ENCODE measurements at regions not wholly inside any gene's neighbourhood (a gene's known extent, or its start where the extent isn't known, plus 50 kb on each side); places are given as distances from the start of the nearest gene placed in this dataset.

- H3K36me3 ChIP-seq (ENCODE audit: control insufficient read depth, insufficient read depth, low read length): no peaks in the 10 kb centered on the region
- H4K8ac ChIP-seq (ENCODE audit: low read depth in 2 of 2, low read length in 2 of 2): no peak overlapping the region
- dilution Hi-C loops (cut with HindIII; ENCODE audit: low sequenced_read_pairs, unreplicated experiment) (no loop called here), intact Hi-C loops (cut with micrococcal nuclease) (no loop called here), in situ Hi-C loops (cut with MboI; ENCODE audit: low sequenced_read_pairs) (no loop called here)
- no peak overlapping the region for H2BK5ac ChIP-seq (ENCODE audit: low read depth, low read length, poor library complexity, severe bottlenecking)
- H2AK9ac ChIP-seq (replicated peaks; ENCODE audit: low read depth, low read length, poor library complexity): no peak overlapping the region
- WGBS, 2 experiments (ENCODE audit: extremely low coverage in 2 of 2, insufficient read length in 1 of 2): no CpG with 5 or more reads among the region's 11 CpGs
- H3K4ac ChIP-seq (ENCODE audit: low read depth, low read length): no peak overlapping the region
- no peak overlapping the region for H3K9ac ChIP-seq (ENCODE audit: low read depth, low read length)
- ATAC-seq (ENCODE audit: low read depth) (no peak), DNase-seq (peak; percentile 7)
- H3K14ac ChIP-seq (replicated peaks; ENCODE audit: low read depth, low read length): no peak overlapping the region
- CTCF ChIA-PET: no interaction called here
- no peak overlapping the region for H2BK20ac ChIP-seq (ENCODE audit: low read depth, low read length)
- no peak overlapping the region for H2BK120ac ChIP-seq (ENCODE audit: low read depth, low read length)
- H3K4me1 ChIP-seq (ENCODE audit: control insufficient read depth, insufficient read depth, low read length): no peaks in the 10 kb centered on the region
- TF ChIP-seq MXI1 (IDR thresholded peaks at IDR 0.05; ENCODE audit: borderline replicate concordance, low read depth, low read length): no peak
- no peak for TF ChIP-seq RCOR1 (IDR thresholded peaks at IDR 0.05; ENCODE audit: insufficient replicate concordance, low read length)
- TF ChIP-seq MAZ (IDR thresholded peaks at IDR 0.05; ENCODE audit: borderline replicate concordance, low read depth, low read length): no peak
- TF ChIP-seq CHD1 (IDR thresholded peaks at IDR 0.05; ENCODE audit: low read depth, low read length): no peak
- no peak for TF ChIP-seq CEBPB (IDR thresholded peaks at IDR 0.05; ENCODE audit: low read depth, low read length)
- no peak for TF ChIP-seq NFE2L2 (IDR thresholded peaks at IDR 0.05; ENCODE audit: low read depth, low read length)
- no peak for TF ChIP-seq SMC3 (IDR thresholded peaks at IDR 0.05; ENCODE audit: low read depth, low read length)
- no peak for TF ChIP-seq RAD21 (IDR thresholded peaks at IDR 0.05; ENCODE audit: low read length)
- no peak for TF ChIP-seq RFX5 (IDR thresholded peaks at IDR 0.05; ENCODE audit: low read depth, low read length)
- no peak for TF ChIP-seq BHLHE40 (IDR thresholded peaks at IDR 0.05; ENCODE audit: low read depth, low read length)
- no peak for TF ChIP-seq ELK1 (IDR thresholded peaks at IDR 0.05; ENCODE audit: borderline replicate concordance, low read depth, low read length)
- no peak for TF ChIP-seq FOS (IDR thresholded peaks at IDR 0.05; ENCODE audit: low read depth, low read length)
- TF ChIP-seq POLR2A (IDR thresholded peaks at IDR 0.05; ENCODE audit: low read depth, low read length): no peak
- TF ChIP-seq CTCF (conservative IDR thresholded peaks at IDR 0.05; ENCODE audit: low read depth, low read length): no peak
- TF ChIP-seq MAFK (IDR thresholded peaks at IDR 0.05; ENCODE audit: low read depth, low read length): no peak
- TF ChIP-seq USF2 (IDR thresholded peaks at IDR 0.05; ENCODE audit: low read depth, low read length): no peak
- no peak overlapping the region for H2BK15ac ChIP-seq (ENCODE audit: low read depth, low read length)
- no peak overlapping the region for H2AK5ac ChIP-seq (ENCODE audit: low read depth, low read length)
- no peak overlapping the region for H2AFZ ChIP-seq (replicated peaks; ENCODE audit: low read length, poor library complexity)
- no peak overlapping the region for H3K23ac ChIP-seq (ENCODE audit: low read depth, low read length)
- H3K27ac ChIP-seq (ENCODE audit: insufficient read depth, low read length): no peak overlapping the region
- no peaks in the 10 kb centered on the region for H3K27me3 ChIP-seq (ENCODE audit: control insufficient read depth, insufficient read depth, low read length)
- H3K79me1 ChIP-seq (ENCODE audit: low read depth in 1 of 2, low read length in 2 of 2): no peaks in the 10 kb centered on the region
- no peak overlapping the region for H3K18ac ChIP-seq (ENCODE audit: low read depth, low read length)
- no peaks in the 10 kb centered on the region for H4K20me1 ChIP-seq (ENCODE audit: insufficient read depth, low read length)
- H3K9me1 ChIP-seq (ENCODE audit: insufficient read depth, low read length): no peaks in the 10 kb centered on the region
- no peak overlapping the region for H4K5ac ChIP-seq (ENCODE audit: low read depth, low read length)
- no peak overlapping the region for H3K4me2 ChIP-seq (ENCODE audit: low read depth, low read length)
- no peak overlapping the region for H4K91ac ChIP-seq (ENCODE audit: insufficient read depth, low read depth, low read length)
- BruUV-seq (replicated peaks): no TSS peak
- H3K56ac ChIP-seq (ENCODE audit: extremely low read depth, insufficient read depth, low read length): no peak overlapping the region
- H3K9me3 ChIP-seq (ENCODE audit: control insufficient read depth, insufficient read depth, low read length): peaks cover 15% of the 10 kb centered on the region
- POLR2A ChIA-PET (ENCODE audit: unreplicated experiment): no interaction called here
- no peak overlapping the region for H3K4me3 ChIP-seq (ENCODE audit: insufficient read depth, low read depth, low read length)
These were observed 683.3 kb downstream of the QKI start for GRCh38 chr6:164097551-164098398.

All from IMR-90 (cell line).